ENCODE measurements at regions not wholly inside any gene's neighbourhood (a gene's known extent, or its start where the extent isn't known, plus 50 kb on each side); places are given as distances from the start of the nearest gene placed in this dataset.

DNA sequence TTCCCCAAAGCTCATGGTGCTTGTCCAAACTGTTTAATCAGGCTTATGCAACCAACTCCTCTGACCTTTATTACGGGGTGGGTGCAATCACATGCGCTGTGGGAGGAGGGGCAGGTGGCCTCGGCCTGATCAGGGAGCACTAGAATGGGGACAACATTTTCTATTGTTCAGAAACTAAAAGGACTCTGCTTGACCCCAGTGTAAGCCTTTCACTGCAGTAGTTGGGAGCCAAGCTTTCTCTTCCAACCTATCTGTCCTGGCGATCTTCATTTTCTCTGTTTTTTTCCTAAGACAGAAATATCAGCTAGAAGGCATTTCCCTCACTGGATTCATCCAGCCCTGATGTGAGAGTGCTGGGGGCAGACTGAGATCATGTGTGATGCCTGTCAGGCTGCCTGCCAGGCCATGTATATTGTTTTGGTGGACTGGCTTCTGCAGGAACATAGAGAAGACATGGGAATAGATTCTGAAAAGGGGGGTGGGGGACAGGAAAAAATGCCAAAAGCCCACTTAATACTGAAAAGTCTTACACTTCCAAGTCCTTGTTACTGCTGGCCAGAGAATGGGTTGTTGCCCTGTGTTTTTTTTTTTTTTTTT is 627.0 kb upstream of the TBL1XR1 start (continued):
- TF ChIP-seq, protein P1, sequence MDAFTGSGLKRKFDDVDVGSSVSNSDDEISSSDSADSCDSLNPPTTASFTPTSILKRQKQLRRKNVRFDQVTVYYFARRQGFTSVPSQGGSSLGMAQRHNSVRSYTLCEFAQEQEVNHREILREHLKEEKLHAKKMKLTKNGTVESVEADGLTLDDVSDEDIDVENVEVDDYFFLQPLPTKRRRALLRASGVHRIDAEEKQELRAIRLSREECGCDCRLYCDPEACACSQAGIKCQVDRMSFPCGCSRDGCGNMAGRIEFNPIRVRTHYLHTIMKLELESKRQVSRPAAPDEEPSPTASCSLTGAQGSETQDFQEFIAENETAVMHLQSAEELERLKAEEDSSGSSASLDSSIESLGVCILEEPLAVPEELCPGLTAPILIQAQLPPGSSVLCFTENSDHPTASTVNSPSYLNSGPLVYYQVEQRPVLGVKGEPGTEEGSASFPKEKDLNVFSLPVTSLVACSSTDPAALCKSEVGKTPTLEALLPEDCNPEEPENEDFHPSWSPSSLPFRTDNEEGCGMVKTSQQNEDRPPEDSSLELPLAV (CRISPR knock-in tag; conservative IDR thresholded peaks at IDR 0.05; ENCODE audit: low read depth): no peak
- TF ChIP-seq SMARCC2 (IDR thresholded peaks at IDR 0.05): no peak
- TF ChIP-seq MBD4 (IDR thresholded peaks at IDR 0.05; ENCODE audit: borderline replicate concordance, low read length): no peak
- TF ChIP-seq SPEN (CRISPR knock-in tag; IDR thresholded peaks at IDR 0.05; ENCODE audit: low read depth): peak; percentile 69
- TF ChIP-seq POGZ (CRISPR knock-in tag; IDR thresholded peaks at IDR 0.05): peak; percentile 94
- TF ChIP-seq ATF7 (IDR thresholded peaks at IDR 0.05): no peak
- TF ChIP-seq ATF7 (CRISPR knock-in tag; IDR thresholded peaks at IDR 0.05): no peak; the same call in 1 of the 2 replicates
- no peak for TF ChIP-seq ZNF232 (CRISPR knock-in tag; IDR thresholded peaks at IDR 0.05; ENCODE audit: borderline replicate concordance)
- TF ChIP-seq FOXC1 (CRISPR knock-in tag; IDR thresholded peaks at IDR 0.05; ENCODE audit: borderline replicate concordance): peak; percentile 15; the same call in 1 of the 2 replicates
- TF ChIP-seq KDM5B (CRISPR knock-in tag; IDR thresholded peaks at IDR 0.05; ENCODE audit: borderline replicate concordance): no peak
- TF ChIP-seq HNRNPUL1 (IDR thresholded peaks at IDR 0.05; ENCODE audit: low read depth, low read length): no peak
- TF ChIP-seq, protein P2, sequence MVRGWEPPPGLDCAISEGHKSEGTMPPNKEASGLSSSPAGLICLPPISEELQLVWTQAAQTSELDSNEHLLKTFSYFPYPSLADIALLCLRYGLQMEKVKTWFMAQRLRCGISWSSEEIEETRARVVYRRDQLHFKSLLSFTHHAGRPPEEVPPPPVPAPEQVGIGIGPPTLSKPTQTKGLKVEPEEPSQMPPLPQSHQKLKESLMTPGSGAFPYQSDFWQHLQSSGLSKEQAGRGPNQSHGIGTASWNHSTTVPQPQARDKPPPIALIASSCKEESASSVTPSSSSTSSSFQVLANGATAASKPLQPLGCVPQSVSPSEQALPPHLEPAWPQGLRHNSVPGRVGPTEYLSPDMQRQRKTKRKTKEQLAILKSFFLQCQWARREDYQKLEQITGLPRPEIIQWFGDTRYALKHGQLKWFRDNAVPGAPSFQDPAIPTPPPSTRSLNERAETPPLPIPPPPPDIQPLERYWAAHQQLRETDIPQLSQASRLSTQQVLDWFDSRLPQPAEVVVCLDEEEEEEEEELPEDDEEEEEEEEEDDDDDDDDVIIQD (CRISPR knock-in tag; IDR thresholded peaks at IDR 0.05; ENCODE audit: low read depth): peak; percentile 98
- no peak; the same call in 1 of the 2 replicates for TF ChIP-seq MZF1 (CRISPR knock-in tag; IDR thresholded peaks at IDR 0.05; ENCODE audit: borderline replicate concordance)
- TF ChIP-seq, protein P3, sequence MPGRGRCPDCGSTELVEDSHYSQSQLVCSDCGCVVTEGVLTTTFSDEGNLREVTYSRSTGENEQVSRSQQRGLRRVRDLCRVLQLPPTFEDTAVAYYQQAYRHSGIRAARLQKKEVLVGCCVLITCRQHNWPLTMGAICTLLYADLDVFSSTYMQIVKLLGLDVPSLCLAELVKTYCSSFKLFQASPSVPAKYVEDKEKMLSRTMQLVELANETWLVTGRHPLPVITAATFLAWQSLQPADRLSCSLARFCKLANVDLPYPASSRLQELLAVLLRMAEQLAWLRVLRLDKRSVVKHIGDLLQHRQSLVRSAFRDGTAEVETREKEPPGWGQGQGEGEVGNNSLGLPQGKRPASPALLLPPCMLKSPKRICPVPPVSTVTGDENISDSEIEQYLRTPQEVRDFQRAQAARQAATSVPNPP (CRISPR knock-in tag; IDR thresholded peaks at IDR 0.05): no peak; the same call in 1 of the 2 replicates
- TF ChIP-seq PCBP1 (IDR thresholded peaks at IDR 0.05; ENCODE audit: borderline replicate concordance, low read depth, low read length): no peak
- no peak for TF ChIP-seq KLF13 (CRISPR knock-in tag; IDR thresholded peaks at IDR 0.05)
- no peak for TF ChIP-seq ZNF557 (CRISPR knock-in tag; IDR thresholded peaks at IDR 0.05)
- no peak for TF ChIP-seq ZNF546 (CRISPR knock-in tag; conservative IDR thresholded peaks at IDR 0.05)
- no peak for TF ChIP-seq KLF9 (CRISPR knock-in tag; IDR thresholded peaks at IDR 0.05; ENCODE audit: low read depth)
- peak; percentile 82; the same call in 1 of the 2 replicates for TF ChIP-seq EHMT2 (IDR thresholded peaks at IDR 0.05; ENCODE audit: borderline replicate concordance, low read depth, low read length)
- TF ChIP-seq ZNF253 (CRISPR knock-in tag; IDR thresholded peaks at IDR 0.05; ENCODE audit: borderline replicate concordance): no peak
- no peak for TF ChIP-seq ZNF552 (CRISPR knock-in tag; IDR thresholded peaks at IDR 0.05; ENCODE audit: borderline replicate concordance)
- peak; percentile 95 for TF ChIP-seq ARNTL (CRISPR knock-in tag; IDR thresholded peaks at IDR 0.05)
- no peak for TF ChIP-seq SP1 (IDR thresholded peaks at IDR 0.05)
- TF ChIP-seq SP1 (CRISPR knock-in tag; IDR thresholded peaks at IDR 0.05): peak; percentile 32; the same call in 1 of the 2 replicates
- peak; percentile 90 for TF ChIP-seq ELF3 (CRISPR knock-in tag; IDR thresholded peaks at IDR 0.05)
- TF ChIP-seq DMAP1 (CRISPR knock-in tag; IDR thresholded peaks at IDR 0.05): peak; percentile 81; the same call in 1 of the 2 replicates
- no peak for TF ChIP-seq AHR (CRISPR knock-in tag; IDR thresholded peaks at IDR 0.05)
- TF ChIP-seq ZNF589 (CRISPR knock-in tag; conservative IDR thresholded peaks at IDR 0.05): 0 out of 2 replicates have a peak, but pooled peaks have one; percentile 12
- TF ChIP-seq DNMT1 (CRISPR knock-in tag; IDR thresholded peaks at IDR 0.05): no peak
- no peak for TF ChIP-seq ZSCAN22 (CRISPR knock-in tag; IDR thresholded peaks at IDR 0.05)
